T-cell (primary cell): ENCODE measurements at regions not wholly inside any gene's neighbourhood (a gene's known extent, or its start where the extent isn't known, plus 50 kb on each side); places are given as distances from the start of the nearest gene placed in this dataset.
"Not testable (repeated sequence)": the region's sequence is repeated elsewhere in the genome, so short reads cannot be mapped to it uniquely, and the experiment has no call there.

ENCODE experiments used
- ATAC-seq, 4 experiments: fragments of 200-7000 bp in 3 of 4; fragments of 150-1000 bp in 1 of 4; cut with Tn5 transposase; replicated peaks in 1 of 4; 1 replicate in 3 of 4; 2 replicates in 1 of 4; pipeline ENCODE4 v1.10.0; 2021; ENCODE audit warnings: moderate library complexity in 3 of 4, mild to moderate bottlenecking in 2 of 4, moderate number of reproducible peaks in 1 of 4
- CTCF ChIA-PET, 2 donors: fragments of 300-600 bp; sonication (Branson Sonifier 250); formaldehyde crosslinking; loops; one replicate each; lab custom pipeline; 2022; ENCODE audit warnings: antibody characterized with exemption in 2 of 2; lab: Charles Lee
- POLR2A ChIA-PET, 2 donors: fragments of 300-600 bp; sonication (Branson Sonifier 250); formaldehyde crosslinking; loops; one replicate each; lab custom pipeline; 2022; ENCODE audit warnings: antibody characterized with exemption in 2 of 2; lab: Charles Lee
- DNase-seq, 35 experiments: peaks; one replicate each; pipeline versions ENCODE4 v3.0.0 to v3.0.0-alpha.2; 2013 to 2023
- H3K27ac ChIP-seq: one replicate; pipeline ENCODE4 v1.5.1; 2013; ENCODE audit warnings: low read length
- H3K27me3 ChIP-seq, 2 experiments: replicated peaks in 1 of 2; 1 replicate in 1 of 2; 2 replicates in 1 of 2; pipeline versions ENCODE4 v1.6.1 to v1.7.0; 2013; ENCODE audit warnings: low read length in 1 of 2, mixed read lengths in 1 of 2; ENCODE audit not compliant: control insufficient read depth in 2 of 2, insufficient read depth in 2 of 2; ENCODE audit errors: extremely low read depth in 1 of 2
- H3K36me3 ChIP-seq, 2 donors: 1 replicate in 1 of 2; 2 replicates in 1 of 2; pipeline versions ENCODE4 v1.6.1 to v1.7.0; 2013; ENCODE audit warnings: low read length in 1 of 2; ENCODE audit not compliant: control insufficient read depth in 2 of 2, insufficient read depth in 1 of 2; ENCODE audit errors: extremely low read depth in 1 of 2
- H3K4me1 ChIP-seq, 2 experiments: 1 replicate in 1 of 2; 2 replicates in 1 of 2; pipeline versions ENCODE4 v1.6.1 to v1.7.0; 2013; ENCODE audit warnings: low read length in 2 of 2, mixed read lengths in 1 of 2; ENCODE audit not compliant: insufficient read depth in 2 of 2, control insufficient read depth in 1 of 2; ENCODE audit errors: extremely low read depth in 1 of 2
- H3K4me3 ChIP-seq, 2 donors: 1 replicate in 1 of 2; 2 replicates in 1 of 2; pipeline versions ENCODE4 v1.5.1 to v1.7.0; 2013; ENCODE audit warnings: mild to moderate bottlenecking in 2 of 2, low read length in 1 of 2, moderate library complexity in 1 of 2; ENCODE audit not compliant: control insufficient read depth in 1 of 2; ENCODE audit errors: extremely low read depth in 1 of 2
- H3K9me3 ChIP-seq: 2 replicates; pipeline ENCODE4 v1.7.0; 2013
- H3K27ac Mint-ChIP-seq, 2 donors: one replicate each; pipeline ENCODE4 v1.8.0; 2020 to 2021; ENCODE audit warnings: mild to moderate bottlenecking in 2 of 2, mixed read lengths in 2 of 2
- H3K27me3 Mint-ChIP-seq, 2 donors: one replicate each; pipeline ENCODE4 v1.8.0; 2021 to 2022; ENCODE audit warnings: mixed read lengths in 2 of 2
- H3K36me3 Mint-ChIP-seq: one replicate; pipeline ENCODE4 v1.8.0; 2021; ENCODE audit warnings: mixed read lengths
- H3K4me1 Mint-ChIP-seq, 3 donors: one replicate each; pipeline ENCODE4 v1.8.0; 2020 to 2022; ENCODE audit warnings: mixed read lengths in 3 of 3, mild to moderate bottlenecking in 1 of 3
- H3K4me3 Mint-ChIP-seq, 3 donors: one replicate each; pipeline ENCODE4 v1.8.0; 2020 to 2022; ENCODE audit warnings: mild to moderate bottlenecking in 3 of 3, mixed read lengths in 3 of 3, moderate library complexity in 3 of 3
- H3K9me3 Mint-ChIP-seq, 3 donors: one replicate each; pipeline ENCODE4 v1.8.0; 2020 to 2022; ENCODE audit warnings: mixed read lengths in 3 of 3
- WGBS: methylation state at CpG from one replicate; pipeline ENCODE4 v1.1.5; 2013; ENCODE audit warnings: missing lambda C conversion rate; ENCODE audit not compliant: insufficient coverage; 5-methylcytosine and 5-hydroxymethylcytosine counted together

DNA sequence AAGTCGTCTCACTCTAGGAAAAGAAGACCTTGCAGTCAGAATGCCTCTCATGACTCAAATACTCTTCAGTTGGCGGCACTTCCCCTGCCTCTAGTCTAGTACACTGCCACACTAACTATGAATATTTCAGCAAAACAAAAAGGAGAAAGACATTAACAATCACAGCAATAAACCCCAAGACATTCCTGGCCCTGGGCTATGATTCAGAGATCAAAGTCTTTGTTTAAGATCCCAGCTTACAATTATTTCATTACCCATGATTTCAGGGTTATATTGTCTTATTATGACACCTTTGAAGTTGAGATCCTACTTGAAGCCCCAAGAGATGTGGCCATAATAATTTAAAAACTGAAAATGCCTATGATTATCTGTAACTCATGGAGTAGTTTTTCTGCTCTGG, 597.5 kb downstream of the REEP3 start:
- ATAC-seq (no peak), DNase-seq (no peak)
- Mint-ChIP-seq H3K4me3 (no peak overlapping the region), H3K36me3 (no peaks in the 10 kb centered on the region), H3K27me3 (peaks cover 3% of the 10 kb centered on the region in 2 donors), H3K9me3 (no peaks in the 10 kb centered on the region), H3K4me1 (peaks cover 0 to 3% (median 0%) of the 10 kb centered on the region in 3 donors), H3K27ac (no peak overlapping the region)
- Histone ChIP-seq H3K9me3 (no peaks in the 10 kb centered on the region), H3K4me3 (no peak overlapping the region), H3K27ac (no peak overlapping the region), H3K4me1 (no peaks in the 10 kb centered on the region), H3K36me3 (no peaks in the 10 kb centered on the region), H3K27me3 (no peaks in the 10 kb centered on the region)
- 67% methylated on average over 1 of the region's 2 CpGs for WGBS
- CTCF ChIA-PET = no interaction called here
- POLR2A ChIA-PET = interaction anchor here in 1 of 2 donors (0.6 kb wide), 1 partner anchor 20 kb away, joined by 3 read pairs; no protein-coding TSS in a partner anchor

DNA sequence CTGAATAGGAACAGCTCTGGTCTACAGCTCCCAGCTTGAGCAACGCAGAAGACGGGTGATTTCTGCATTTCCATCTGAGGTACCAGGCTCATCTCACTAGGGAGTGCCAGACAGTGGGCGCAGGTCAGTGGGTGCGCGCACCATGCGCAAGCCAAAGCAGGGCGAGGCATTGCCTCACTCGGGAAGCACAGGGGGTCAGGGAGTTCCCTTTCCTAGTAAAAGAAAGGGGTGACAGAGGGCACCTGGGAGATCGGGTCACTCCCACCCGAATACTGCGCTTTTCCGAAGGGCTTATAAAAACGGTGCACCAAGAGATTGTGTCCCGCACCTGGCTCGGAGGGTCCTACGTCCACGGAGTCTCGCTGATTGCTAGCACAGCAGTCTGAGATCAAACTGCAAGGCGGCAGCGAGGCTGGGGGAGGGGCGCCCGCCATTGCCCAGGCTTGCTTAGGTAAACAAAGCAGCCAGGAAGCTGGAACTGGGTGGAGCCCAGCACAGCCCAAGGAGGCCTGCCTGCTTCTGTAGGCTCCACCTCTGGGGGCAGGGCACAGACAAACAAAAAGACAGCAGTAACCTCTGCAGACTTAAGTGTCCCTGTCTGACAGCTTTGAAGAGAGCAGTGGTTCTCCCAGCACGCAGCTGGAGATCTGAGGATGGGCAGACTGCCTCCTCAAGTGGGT, 599.2 kb downstream of the REEP3 start:
- H3K4me3 Mint-ChIP-seq, H3K4me1 Mint-ChIP-seq, H3K9me3 Mint-ChIP-seq, H3K27me3 Mint-ChIP-seq, H3K27ac Mint-ChIP-seq, H3K27me3 ChIP-seq, CTCF ChIA-PET, H3K36me3 ChIP-seq, DNase-seq, H3K27ac ChIP-seq, H3K4me1 ChIP-seq, H3K4me3 ChIP-seq, H3K36me3 Mint-ChIP-seq, H3K9me3 ChIP-seq, POLR2A ChIA-PET, ATAC-seq: not testable (repeated sequence)
- 96% methylated on average over 4 of the region's 23 CpGs for WGBS

DNA sequence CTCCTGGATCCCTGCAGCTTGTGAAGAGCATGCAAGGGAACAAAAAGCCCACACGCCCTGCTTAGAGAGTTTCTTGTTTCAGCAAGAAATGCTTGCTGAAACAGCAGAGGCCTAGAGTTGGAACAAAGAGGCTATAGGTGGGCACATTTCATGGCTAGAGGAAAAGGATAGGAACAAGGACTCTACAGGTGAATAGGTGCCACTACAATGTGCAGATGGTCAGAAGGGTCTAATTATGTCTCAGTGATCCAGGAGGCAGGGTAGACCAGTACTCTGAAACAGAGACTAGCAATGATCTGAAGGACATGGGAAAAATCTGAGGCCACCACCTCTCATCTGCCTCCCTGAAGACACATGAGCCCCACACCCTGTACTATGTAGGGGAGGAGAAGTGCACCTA, 609.0 kb downstream of the REEP3 start:
- H3K4me1 Mint-ChIP-seq = no peaks in the 10 kb centered on the region
- no peaks in the 10 kb centered on the region for H3K36me3 Mint-ChIP-seq
- no peaks in the 10 kb centered on the region for H3K9me3 ChIP-seq
- DNase-seq = no peak
- no peak overlapping the region for H3K4me3 ChIP-seq
- no peaks in the 10 kb centered on the region for H3K27me3 Mint-ChIP-seq
- H3K27ac ChIP-seq = no peak overlapping the region
- H3K9me3 Mint-ChIP-seq = peaks cover 0 to 5% (median 0%) of the 10 kb centered on the region in 3 donors
- H3K4me1 ChIP-seq = no peaks in the 10 kb centered on the region
- POLR2A ChIA-PET = no interaction called here
- ATAC-seq = no peak
- CTCF ChIA-PET = no interaction called here
- no peak overlapping the region for H3K4me3 Mint-ChIP-seq
- no peak overlapping the region for H3K27ac Mint-ChIP-seq
- H3K36me3 ChIP-seq = no peaks in the 10 kb centered on the region
- no peaks in the 10 kb centered on the region for H3K27me3 ChIP-seq
- WGBS = 82% methylated on average over 1 of the region's 1 CpG

DNA sequence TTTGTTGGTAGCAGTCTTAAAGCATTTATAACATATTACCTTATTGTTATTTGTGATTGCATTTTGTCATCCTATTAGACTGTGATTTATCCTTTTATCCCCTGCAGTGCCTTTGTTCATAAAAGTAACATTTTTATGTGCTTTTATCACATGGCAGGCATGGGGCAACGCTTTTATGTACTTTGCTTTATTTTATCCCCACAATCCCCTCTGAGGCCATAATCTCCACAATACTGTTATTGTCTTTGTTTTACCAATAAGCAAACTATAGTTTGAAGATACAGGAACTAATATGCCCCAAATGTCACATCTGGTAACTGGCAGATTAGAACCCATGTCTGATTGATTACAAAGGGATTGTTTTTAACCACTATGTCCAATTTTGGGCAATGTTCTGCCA, 613.5 kb downstream of the REEP3 start:
- no peaks in the 10 kb centered on the region for H3K4me1 Mint-ChIP-seq
- POLR2A ChIA-PET = no interaction called here
- H3K36me3 Mint-ChIP-seq = no peaks in the 10 kb centered on the region
- Histone ChIP-seq H3K4me3 (no peak overlapping the region), H3K27ac (no peak overlapping the region), H3K9me3 (no peaks in the 10 kb centered on the region), H3K27me3 (no peaks in the 10 kb centered on the region), H3K36me3 (no peaks in the 10 kb centered on the region), H3K4me1 (no peaks in the 10 kb centered on the region)
- H3K9me3 Mint-ChIP-seq = no peaks in the 10 kb centered on the region
- CTCF ChIA-PET = no interaction called here
- H3K4me3 Mint-ChIP-seq = no peak overlapping the region
- no CpG with 5 or more reads among the region's 1 CpG for WGBS
- no peak for ATAC-seq
- no peak for DNase-seq
- no peak overlapping the region for H3K27ac Mint-ChIP-seq
- peaks cover 0 to 3% of the 10 kb centered on the region in 2 donors for H3K27me3 Mint-ChIP-seq

DNA sequence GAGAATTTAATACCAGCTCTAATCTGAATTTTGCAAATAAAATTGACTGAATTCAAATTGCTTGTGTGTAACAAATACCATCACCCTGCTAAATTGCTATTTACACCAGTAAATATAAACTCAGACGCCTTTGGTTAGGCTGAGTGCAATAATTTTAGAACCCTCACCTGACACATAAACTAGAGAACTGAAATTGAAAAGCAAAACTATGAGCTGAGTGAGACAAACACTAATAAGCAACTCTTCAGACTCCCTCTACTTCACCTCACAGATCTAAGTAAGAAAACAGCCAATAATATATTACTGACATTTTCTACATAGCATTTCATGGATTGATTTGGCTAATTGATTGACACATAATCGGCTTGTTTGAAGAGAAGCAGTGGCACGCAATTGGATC, 621.2 kb downstream of the REEP3 start:
- H3K4me3 Mint-ChIP-seq = no peak overlapping the region
- no peaks in the 10 kb centered on the region for H3K9me3 Mint-ChIP-seq
- Histone ChIP-seq H3K36me3 (no peaks in the 10 kb centered on the region), H3K9me3 (no peaks in the 10 kb centered on the region), H3K27ac (no peak overlapping the region), H3K4me3 (no peak overlapping the region), H3K27me3 (no peaks in the 10 kb centered on the region), H3K4me1 (no peaks in the 10 kb centered on the region)
- no peaks in the 10 kb centered on the region for H3K4me1 Mint-ChIP-seq
- POLR2A ChIA-PET = no interaction called here
- ATAC-seq (no peak), DNase-seq (no peak)
- CTCF ChIA-PET = no interaction called here
- H3K36me3 Mint-ChIP-seq = no peaks in the 10 kb centered on the region
- H3K27ac Mint-ChIP-seq = no peak overlapping the region
- no CpG with 5 or more reads among the region's 3 CpGs for WGBS
- H3K27me3 Mint-ChIP-seq = peaks cover 0 to 3% of the 10 kb centered on the region in 2 donors

DNA sequence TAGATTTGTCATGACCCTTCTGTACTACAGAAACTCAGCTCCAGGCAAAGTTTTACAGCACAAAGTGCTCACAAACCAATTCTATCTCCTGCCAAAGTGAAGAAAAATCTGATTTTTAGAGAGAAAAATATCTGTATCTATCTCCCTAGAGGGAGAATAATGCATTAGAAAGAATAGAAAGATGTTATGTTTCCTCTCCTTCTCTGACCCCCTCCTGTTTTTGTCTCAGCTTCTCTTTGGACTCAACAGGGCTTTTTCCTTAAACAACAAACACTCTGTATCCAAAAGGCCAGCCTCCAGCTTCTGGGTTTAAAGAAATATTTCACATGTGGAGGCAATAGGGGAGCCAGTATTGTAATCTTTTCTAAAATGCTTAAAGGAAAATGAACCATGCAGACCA, 627.4 kb downstream of the REEP3 start:
- H3K4me3 Mint-ChIP-seq = no peak overlapping the region
- H3K36me3 Mint-ChIP-seq = no peaks in the 10 kb centered on the region
- no peak for DNase-seq
- no peaks in the 10 kb centered on the region for H3K9me3 Mint-ChIP-seq
- no peak overlapping the region for H3K27ac Mint-ChIP-seq
- H3K36me3 ChIP-seq = no peaks in the 10 kb centered on the region
- no peaks in the 10 kb centered on the region for H3K4me1 Mint-ChIP-seq
- no peaks in the 10 kb centered on the region for H3K27me3 ChIP-seq
- H3K27me3 Mint-ChIP-seq = no peaks in the 10 kb centered on the region
- H3K4me1 ChIP-seq = no peaks in the 10 kb centered on the region
- H3K9me3 ChIP-seq = no peaks in the 10 kb centered on the region
- H3K27ac ChIP-seq = no peak overlapping the region
- POLR2A ChIA-PET = no interaction called here
- ATAC-seq = no peak
- CTCF ChIA-PET = no interaction called here
- no peak overlapping the region for H3K4me3 ChIP-seq

DNA sequence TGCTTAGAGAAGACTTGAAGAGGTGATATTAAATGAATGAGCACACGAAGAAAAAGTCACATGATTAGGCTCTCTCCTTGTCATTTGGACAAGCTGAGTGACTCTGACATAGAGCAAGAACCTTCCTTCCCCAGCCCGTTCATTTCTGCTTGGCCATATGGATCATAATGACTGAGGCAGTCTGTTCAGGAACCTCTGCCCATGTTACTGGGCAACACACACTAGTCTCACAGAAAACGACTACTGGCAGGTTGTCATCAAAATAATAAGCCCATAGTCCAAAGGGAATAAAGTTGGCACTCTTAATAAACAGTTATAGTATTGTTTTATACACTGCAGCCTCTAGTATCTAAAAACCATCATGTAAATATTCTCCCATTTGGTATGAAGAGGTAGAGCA, 635.0 kb downstream of the REEP3 start:
- Mint-ChIP-seq H3K4me3 (no peak overlapping the region), H3K27me3 (peaks cover 0 to 1% of the 10 kb centered on the region in 2 donors), H3K27ac (no peak overlapping the region), H3K36me3 (no peaks in the 10 kb centered on the region), H3K9me3 (no peaks in the 10 kb centered on the region), H3K4me1 (no peaks in the 10 kb centered on the region)
- CTCF ChIA-PET = no interaction called here
- no peak overlapping the region for H3K27ac ChIP-seq
- DNase-seq (no peak), ATAC-seq (no peak)
- POLR2A ChIA-PET = no interaction called here
- H3K9me3 ChIP-seq = no peaks in the 10 kb centered on the region
- no peaks in the 10 kb centered on the region for H3K36me3 ChIP-seq
- no peaks in the 10 kb centered on the region for H3K27me3 ChIP-seq
- H3K4me1 ChIP-seq = no peaks in the 10 kb centered on the region
- H3K4me3 ChIP-seq = no peak overlapping the region
- WGBS = 100% methylated on average over 1 of the region's 3 CpGs
